ENCODE measurements at regions not wholly inside any gene's neighbourhood (a gene's known extent, or its start where the extent isn't known, plus 50 kb on each side); places are given as distances from the start of the nearest gene placed in this dataset.
"Not testable (repeated sequence)": the region's sequence is repeated elsewhere in the genome, so short reads cannot be mapped to it uniquely, and the experiment has no call there.

DNA sequence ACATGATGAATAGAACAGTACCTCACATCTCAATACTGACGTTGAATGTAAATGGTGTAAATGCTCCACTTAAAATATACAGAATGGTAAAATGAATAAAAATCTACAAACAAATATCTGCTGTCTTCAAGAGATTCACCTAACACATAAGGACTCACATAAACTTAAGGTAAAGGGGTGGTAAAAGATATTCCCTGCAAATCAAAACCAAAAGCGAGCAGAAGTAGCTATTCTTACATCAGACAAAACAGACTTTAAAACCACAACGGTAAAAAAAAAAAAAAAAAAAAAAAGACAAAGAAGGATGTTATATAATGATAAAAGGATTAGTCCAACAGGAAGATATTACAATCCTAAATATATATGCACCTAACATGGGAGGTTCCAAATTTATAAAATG, 214.0 kb upstream of the MAST4 start:
- DNase-seq (ENCODE audit: low read depth, low spot score), result peak; percentile 3

DNA sequence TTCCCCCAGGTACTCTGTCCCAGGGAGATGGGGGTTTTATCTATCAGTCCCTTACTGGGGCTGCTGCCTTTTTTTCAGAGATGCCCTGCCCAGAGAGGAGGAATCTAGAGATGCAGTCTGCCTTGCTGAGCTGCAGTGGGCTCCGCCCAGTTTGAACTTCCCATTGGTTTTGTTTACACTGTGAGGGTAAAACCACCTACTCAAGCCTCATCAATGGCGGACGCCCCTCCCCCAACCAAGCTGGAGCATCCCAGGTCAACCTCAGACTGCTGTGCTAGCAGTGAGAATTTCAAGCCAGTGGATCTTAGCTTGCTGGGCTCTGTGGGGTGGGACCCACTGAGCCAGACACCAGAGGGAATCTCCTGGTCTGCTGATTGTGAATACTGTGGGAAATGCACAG, 191.0 kb upstream of the MAST4 start:
- not testable (repeated sequence) for DNase-seq (ENCODE audit: low read depth, low spot score); H3K4me3 ChIP-seq (ENCODE audit: low read length)

More for the DNA sequence above, 214.0 kb upstream of the MAST4 start:
- no peak overlapping the region for H3K4me3 ChIP-seq (ENCODE audit: low read length)

DNA sequence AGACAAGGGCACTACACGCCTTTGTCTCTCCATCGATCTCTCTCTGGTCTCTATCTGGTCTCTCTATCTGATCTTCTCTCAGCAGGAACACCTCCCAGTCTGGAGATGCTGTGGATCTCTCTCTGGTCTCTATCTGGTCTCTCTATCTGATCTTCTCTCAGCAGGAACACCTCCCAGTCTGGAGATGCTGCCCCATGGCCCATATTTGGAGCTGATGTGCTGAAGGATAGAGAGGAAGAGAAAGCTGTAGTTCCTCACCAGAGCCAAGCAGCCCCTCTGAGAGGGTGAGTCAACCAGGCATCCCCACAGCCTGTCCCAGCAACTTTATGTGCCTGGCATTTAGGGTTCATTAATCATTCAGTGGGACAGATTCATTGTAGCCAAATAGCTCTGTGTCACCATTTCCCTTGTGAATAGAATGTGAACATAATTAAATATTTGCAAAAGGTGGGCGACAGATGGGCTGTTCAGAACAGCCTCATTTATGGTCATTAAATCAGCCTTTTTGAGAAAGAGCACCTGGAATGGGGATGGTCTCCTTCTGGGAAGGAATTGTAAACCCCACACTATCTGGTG, 189.3 kb upstream of the MAST4 start:
- DNase-seq (ENCODE audit: low read depth, low spot score), result no peak
- H3K4me3 ChIP-seq (ENCODE audit: low read length), result no peak overlapping the region

DNA sequence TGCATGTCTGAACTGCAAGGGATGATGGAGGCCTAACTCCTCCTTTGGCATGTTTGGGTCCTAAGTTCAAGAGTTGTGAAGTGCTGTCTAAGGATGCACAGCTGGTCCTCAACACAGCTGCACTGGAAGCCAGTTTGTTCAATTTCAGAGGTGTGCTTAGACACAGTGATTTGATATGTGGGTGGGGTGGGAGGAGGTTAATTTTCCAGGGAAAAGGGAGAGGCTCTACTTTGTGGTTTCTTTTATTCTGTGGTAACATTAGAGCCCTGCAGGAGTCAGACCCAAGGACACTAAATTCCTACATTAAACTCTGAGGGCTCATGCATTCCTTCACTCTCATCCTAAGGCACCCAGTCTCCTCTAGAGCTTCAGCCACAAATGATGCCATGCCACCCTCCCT, 188.4 kb upstream of the MAST4 start:
- no peak for DNase-seq (ENCODE audit: low read depth, low spot score)

DNA sequence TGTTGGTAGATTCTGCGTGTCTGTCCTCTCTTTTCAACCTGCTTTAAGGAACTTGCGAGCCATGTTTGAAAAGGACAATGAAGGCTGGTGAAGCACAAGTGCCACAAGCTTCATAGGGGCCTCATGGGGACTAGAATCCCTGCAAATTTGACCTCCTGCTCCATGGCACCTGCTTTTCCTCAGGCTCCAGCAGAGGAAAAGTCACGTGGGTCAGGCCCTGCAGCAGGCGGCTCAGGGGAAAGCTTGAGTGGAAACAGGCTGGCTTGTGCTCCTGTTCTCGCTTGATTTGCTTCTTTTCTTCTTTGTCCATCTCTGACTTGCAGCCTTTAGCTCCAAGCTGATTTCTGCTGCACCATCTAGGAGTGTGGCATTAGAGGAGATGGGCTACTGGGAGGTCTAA, 187.6 kb upstream of the MAST4 start:
- no peak for DNase-seq (ENCODE audit: low read depth, low spot score)
- H3K4me3 ChIP-seq (ENCODE audit: low read length), result no peak overlapping the region

More for the DNA sequence above, 188.4 kb upstream of the MAST4 start:
- no peak overlapping the region for H3K4me3 ChIP-seq (ENCODE audit: low read length)

DNA sequence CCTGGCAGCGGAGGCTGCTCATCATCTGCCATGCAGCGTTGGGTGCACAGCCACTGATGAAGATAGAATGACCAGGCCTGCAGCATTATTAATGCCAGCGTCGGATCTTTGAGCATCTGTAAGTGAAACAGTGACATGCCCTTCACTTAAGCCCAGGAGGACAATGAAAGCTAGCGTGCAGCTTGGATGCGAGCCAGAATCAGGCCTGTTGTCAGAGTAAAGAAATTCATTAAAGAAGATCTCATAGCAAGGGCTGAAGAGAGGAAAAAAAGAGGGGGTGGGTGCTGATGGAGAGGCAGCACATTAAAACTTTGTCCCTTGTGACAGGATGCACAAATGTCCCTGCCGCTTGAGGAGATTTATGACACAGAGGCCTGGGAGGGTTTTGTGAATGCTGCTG, 186.1 kb upstream of the MAST4 start:
- no peak overlapping the region for H3K4me3 ChIP-seq (ENCODE audit: low read length)
- DNase-seq (ENCODE audit: low read depth, low spot score), result no peak

DNA sequence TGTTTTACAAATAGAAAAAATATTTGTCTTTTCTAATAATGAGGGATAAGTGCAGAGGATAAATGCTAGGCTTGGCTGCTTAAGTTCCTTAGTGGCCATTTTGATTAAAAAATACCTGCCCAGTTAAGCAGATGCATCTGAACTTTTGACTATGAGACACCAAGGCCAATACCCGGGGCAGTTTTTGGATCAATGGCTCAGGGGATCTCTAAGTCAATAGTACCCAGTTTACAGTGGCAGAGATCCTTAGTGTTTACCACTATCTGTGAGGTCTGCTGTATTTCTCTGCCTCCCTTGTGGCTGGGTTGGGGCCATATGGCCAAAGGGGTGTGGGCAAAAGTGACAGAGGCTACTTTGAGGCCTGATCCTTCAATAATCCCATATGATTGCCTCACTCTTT, 184.5 kb upstream of the MAST4 start:
- DNase-seq (ENCODE audit: low read depth, low spot score), result no peak
- no peak overlapping the region for H3K4me3 ChIP-seq (ENCODE audit: low read length)

DNA sequence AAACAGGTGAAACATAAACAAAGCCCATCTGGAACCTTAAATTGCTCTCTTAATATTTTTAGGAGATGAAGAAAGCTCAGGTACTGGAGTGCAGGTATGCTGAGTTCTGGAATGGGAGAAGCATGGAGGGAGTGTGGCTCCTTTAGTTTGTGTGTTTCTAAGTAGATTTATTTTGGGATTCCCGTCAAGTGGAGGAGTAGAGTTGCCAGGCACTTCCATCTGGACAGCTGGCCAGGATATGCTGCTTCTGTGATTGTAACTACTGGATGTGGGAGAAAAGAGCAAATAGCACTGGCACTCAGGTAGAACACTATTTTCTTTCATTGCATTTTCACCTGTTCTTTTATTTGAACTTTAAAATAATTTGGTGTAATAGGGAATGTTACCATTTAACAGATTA, 182.3 kb upstream of the MAST4 start:
- no peak overlapping the region for H3K4me3 ChIP-seq (ENCODE audit: low read length)
- DNase-seq (ENCODE audit: low read depth, low spot score), result no peak

DNA sequence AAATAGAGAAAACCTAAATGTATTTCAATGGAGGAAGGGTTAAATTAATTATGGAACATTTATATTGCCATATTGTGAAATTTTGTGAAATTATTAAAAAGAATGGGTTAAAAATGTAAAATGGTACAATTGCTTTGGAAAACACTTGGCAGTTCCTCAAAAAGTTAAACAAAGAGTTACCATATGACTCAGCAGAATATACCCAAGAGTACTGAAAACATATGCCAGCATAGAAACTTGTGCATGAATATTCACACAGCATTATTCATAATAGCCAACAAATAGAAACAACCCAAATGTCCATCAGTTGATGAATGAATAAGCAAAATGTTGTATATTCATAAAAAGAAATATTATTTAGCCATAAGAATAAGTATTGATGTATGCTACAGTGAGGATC, 181.0 kb upstream of the MAST4 start:
- DNase-seq (ENCODE audit: low read depth, low spot score), result no peak

DNA sequence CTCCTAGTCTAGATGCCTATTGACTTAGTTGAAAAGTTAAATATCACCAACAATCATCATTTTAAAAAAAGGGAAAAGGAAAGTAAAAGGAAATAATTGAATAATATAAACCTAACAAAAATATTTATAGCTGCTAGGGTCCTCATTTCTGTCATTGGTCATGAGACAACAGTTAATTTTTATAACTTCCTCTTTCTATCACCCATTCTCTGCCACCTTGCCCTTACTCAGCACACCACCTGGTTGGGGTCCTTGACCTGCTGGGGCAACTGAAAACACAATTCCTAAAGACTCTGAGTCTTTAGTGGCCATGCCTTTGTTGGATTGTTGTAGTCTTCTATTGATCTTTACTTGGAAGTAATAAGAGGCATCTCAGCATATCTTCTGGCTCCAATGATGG, 179.5 kb upstream of the MAST4 start:
- no peak for DNase-seq (ENCODE audit: low read depth, low spot score)
- no peak overlapping the region for H3K4me3 ChIP-seq (ENCODE audit: low read length)

More for the DNA sequence above, 181.0 kb upstream of the MAST4 start:
- no peak overlapping the region for H3K4me3 ChIP-seq (ENCODE audit: low read length)

DNA sequence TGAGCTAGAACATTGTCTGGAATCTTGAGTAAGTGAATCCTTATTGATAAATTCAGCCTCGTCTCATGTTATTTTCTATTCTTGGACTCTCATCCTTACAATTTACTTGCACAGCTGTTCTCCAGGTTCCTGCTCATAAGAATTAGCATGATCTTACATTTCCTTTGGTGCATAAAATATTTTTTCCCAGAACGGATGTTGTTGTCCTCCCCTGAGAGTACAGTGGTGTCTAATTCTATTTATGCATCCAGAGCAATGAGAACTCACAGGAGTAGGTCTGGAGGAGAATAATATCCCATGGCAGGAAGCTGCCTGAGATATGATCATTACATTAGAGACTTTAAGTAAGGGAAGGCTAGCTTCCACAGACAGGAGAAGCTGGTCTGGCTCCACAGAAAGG, 178.4 kb upstream of the MAST4 start:
- no peak for DNase-seq (ENCODE audit: low read depth, low spot score)
- H3K4me3 ChIP-seq (ENCODE audit: low read length), result no peak overlapping the region

DNA sequence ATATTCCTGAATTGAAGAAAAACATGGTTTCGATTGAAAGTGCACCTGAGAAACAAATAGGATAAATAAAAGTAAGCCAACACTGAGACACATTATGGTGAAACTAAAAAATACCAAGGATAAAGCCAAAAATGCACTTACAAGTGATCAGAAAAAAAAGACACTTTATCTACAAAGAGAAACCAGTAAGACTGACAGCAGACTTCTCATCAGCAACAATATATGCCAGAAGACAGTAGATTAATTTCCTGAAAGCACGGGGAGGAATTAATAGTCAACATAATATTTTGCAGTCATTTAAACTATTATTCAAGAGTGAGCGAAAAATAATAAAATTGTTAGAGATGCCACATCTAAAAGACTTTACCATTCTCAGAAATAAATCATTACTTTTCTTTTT, 172.7 kb upstream of the MAST4 start:
- no peak for DNase-seq (ENCODE audit: low read depth, low spot score)
- H3K4me3 ChIP-seq (ENCODE audit: low read length), result no peak overlapping the region

DNA sequence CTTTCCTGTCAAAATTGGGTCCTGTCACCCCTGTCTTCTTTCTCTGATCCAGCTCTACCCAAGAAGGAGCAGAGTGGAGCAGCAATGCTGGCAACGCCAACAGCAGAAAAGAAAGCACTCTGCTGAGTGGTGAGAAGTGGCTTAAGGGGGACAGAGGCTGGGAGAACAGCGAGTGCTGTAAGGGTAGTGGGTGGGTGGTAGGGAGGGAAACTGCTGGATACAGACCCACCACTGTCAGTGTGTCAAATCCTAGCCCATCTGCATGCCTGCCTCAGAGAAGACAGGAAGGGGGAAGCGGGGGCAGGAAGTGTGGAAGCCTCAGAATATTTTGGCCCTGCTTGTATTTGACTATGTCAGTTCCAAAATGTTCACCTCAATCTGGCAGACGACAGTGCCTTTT, 170.4 kb upstream of the MAST4 start:
- no peak overlapping the region for H3K4me3 ChIP-seq (ENCODE audit: low read length)
- no peak for DNase-seq (ENCODE audit: low read depth, low spot score)

DNA sequence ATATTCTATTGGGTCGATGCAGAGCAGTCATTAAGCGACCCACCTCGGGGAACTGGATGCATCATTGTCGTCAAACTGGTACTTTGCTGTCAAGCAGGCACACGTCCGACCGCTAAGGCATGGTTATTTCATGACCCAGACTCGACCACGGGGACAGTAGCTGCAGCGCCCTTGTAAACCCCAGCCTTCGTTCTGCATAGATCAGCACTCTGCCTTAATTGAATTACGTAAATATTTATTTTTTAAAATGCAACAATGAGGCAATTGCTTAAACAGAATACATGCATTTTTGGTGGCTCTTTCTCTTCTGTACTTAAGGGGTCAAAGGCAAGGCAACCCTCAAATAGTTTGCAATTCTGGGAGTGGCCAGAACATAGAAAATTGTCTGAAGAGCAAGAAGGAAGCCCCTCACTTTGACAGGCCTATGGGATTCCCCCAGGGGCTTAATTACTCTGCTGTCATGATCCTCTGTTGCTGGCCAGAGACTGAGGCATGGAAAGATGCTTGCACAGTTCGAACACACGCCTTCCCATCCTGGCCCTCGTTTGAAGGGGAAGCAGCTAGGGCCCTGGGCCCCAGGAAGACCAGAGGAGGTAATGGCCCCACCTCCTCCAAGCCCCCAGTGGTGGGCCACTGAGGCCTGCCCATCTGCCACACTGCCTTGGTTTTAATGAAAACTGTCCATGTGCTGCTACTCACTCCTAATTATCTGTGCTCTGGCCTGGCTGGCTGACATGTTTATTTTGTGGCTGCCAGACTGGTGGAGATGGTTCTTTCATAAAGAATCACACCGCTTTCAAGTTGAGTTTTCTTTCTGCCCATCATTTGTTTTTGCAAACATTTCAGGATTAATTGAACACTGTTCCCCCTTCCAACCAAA, 169.7 kb upstream of the MAST4 start:
- DNase-seq (ENCODE audit: low read depth, low spot score), result no peak
- no peak overlapping the region for H3K4me3 ChIP-seq (ENCODE audit: low read length)

DNA sequence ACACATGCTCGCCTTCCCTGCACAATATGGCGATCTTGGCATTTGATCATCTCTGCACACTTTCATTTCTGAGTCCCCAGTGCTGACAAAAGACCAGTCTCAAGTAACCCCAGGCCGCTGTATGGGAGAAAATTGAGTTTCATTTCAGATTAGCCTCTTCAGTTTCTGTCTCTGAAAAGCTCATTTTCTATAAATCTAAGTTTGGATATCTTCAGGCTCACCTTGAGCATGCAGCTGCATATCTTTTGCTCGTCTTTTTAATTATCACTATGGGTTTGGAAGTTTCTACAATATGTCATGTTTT, 169.1 kb upstream of the MAST4 start:
- H3K4me3 ChIP-seq (ENCODE audit: low read length), result no peak overlapping the region
- DNase-seq (ENCODE audit: low read depth, low spot score), result no peak

DNA sequence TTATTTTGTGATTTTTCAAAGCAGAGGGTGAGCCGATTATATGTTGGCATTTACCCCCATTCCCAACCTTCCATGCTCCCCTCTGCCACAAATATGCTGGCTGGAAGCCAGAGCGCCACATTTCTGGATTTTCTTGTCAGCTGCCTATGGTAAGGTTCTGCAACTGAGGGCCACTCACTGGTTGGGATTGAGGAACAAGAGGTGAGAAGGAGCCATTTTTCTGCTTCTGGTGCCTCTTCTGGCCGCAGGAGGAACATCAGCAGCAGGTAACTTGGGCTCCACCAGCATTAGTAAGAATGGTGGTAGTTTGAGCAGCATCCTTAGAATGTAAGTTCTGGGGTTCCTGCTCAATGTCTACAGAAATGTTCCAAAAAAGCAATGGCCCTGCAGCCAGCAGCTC, 159.5 kb upstream of the MAST4 start:
- no peak overlapping the region for H3K4me3 ChIP-seq (ENCODE audit: low read length)
- DNase-seq (ENCODE audit: low read depth, low spot score), result no peak

DNA sequence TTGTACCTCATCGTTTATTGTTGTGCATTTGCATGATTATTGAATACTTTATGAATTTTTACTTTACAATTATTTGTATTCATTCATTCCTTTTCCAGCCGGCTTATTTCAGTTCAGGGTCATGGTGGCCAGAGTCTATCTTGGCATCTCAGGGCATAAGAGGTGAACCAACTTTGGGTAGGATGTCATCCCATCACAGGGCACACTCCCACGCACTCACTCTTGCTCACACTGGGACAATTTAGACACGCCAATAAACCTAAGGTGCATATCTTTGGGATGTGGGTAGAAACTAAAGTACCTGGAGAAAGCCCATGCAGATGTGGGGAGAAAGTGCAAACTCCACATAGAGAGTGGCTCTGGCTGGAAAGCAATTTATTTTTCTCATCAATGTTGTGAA, 158.1 kb upstream of the MAST4 start:
- H3K4me3 ChIP-seq (ENCODE audit: low read length), result no peak overlapping the region
- no peak for DNase-seq (ENCODE audit: low read depth, low spot score)

DNA sequence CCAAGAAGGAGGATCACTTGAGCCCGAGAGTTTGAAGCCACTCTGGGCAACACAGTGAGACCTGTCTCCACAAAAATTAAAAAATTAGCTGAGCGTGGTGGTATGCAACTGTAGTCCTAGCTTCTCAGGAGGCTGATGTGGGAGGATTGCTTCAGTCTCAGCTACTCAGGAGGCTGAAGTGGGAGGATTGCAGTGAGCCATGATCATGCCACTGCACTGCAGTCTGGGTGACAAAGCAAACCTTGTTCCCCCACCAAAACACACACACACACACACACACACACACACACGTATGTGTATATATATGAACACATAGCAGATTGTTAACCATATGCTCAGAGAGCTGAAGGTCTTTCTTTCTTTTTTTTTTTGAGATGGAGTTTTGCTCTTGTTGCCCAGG, 157.5 kb upstream of the MAST4 start:
- DNase-seq (ENCODE audit: low read depth, low spot score), result no peak
- no peak overlapping the region for H3K4me3 ChIP-seq (ENCODE audit: low read length)

DNA sequence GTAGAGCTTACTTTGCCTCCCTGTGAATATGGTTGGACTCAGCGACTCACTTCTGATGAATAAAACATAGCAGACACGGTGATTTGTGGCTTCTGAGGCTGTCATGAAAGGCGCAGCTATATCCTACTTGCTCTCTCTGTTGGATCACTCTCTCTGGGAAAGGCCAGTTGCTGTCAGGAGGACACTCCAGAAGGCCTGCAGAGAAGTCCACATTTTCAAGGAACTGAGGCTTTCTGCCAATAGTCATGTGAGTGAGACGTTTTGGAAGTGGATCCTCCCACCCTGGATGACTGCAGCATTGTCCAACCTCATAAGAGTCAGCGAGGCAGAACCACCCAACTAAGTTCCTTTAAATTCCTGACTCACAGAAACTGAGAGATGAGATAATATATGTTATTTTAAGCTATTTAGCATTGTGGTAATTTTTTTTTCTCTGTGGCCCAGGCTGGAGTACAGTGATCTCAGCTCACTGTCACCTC, 156.0 kb upstream of the MAST4 start:
- H3K4me3 ChIP-seq (ENCODE audit: low read length), result no peak overlapping the region
- DNase-seq (ENCODE audit: low read depth, low spot score), result no peak

DNA sequence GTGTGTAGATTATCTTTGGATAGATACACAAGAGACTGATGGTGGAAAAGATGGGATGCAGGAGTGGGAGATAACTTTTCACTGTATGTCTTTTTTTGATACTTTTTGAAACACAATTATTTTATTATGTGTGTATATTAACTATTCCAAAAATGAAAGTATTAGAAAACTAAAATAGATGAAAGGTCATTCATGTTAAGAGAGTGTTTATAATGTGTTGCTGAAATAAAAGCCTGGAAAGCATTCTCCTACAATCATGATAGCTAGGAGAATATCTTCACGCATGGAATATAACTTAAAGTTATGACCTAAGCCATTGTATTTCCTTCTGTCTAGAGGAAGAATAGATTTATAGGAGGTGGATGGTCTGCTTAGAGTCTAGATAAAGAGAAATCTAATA, 154.8 kb upstream of the MAST4 start:
- H3K4me3 ChIP-seq (ENCODE audit: low read length), result no peak overlapping the region
- DNase-seq (ENCODE audit: low read depth, low spot score), result no peak

DNA sequence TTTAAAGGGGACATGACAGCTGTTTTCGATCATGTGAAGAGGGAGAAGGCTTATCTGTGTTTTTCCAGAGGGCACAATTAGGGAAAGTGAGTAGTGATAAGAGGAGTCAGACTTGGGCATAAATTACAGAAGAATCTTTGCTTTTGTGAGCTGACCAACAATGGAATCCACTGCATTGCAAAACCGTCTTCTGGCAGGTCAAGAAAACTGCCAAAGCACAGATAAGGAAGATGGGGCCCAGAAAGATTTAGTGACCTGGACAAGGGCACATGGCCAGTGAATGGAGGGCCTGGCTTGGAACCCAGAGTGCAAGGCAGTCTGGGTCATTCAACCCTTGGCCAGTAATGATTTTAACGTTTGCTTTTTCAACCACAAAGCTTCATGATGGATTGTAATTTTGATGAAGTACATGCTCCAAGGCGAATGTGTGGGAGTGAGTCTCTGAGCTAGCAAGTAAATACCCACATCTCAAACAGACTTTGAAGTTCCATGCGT, 153.2 kb upstream of the MAST4 start:
- H3K4me3 ChIP-seq (ENCODE audit: low read length), result no peak overlapping the region
- DNase-seq (ENCODE audit: low read depth, low spot score), result no peak

All from Jurkat, Clone E6-1 (cell line).